Right hindlimb (tissue), 1 donor: ENCODE measurements at regions not wholly inside any gene's neighbourhood (a gene's known extent, or its start where the extent isn't known, plus 50 kb on each side); places are given as distances from the start of the nearest gene placed in this dataset.
"Not testable (repeated sequence)": the region's sequence is repeated elsewhere in the genome, so short reads cannot be mapped to it uniquely, and the experiment has no call there.

Source experiments
- DNase-seq: peaks from one replicate; pipeline ENCODE4 v3.0.0-alpha.2; 2018

DNA sequence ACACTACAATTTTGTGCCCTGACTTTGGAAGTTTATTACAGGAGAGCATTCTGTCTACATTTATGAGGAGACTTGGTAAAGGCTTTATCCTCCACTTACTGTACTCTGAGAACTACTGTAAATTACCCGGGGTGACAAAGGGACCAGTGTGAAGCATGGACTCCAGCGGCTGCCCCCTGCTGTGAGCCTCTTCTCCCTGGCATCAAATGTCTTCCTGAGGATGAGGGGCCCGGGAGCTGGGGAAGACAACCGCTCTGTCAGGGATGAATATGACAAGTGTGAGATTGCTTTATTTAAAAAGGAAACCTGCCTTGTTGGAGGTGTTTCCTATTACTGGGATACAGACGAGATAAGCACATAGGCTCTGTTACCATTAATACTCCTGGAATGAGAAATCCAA lies 714.8 kb downstream of the CCSER2 start:
- DNase-seq, result no peak

DNA sequence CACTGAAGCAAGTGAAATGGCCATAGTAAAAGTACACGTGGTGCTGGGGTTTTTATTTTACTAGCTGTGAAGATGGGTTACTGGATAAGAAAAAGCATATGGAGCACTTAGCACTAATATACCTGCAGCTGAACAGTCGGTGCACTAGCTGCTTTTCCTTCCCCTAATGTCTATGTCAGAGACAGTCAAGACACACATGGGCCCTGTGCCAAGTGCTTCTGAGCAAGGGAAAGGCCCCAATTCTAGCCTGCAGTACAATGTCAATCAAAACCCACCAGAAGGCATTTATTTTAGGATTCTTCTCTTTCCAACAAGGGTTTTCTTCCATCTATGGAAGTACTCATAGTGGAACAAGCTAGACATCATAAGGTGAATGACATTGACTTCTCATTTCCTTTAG lies 716.7 kb downstream of the CCSER2 start:
- no peak for DNase-seq

DNA sequence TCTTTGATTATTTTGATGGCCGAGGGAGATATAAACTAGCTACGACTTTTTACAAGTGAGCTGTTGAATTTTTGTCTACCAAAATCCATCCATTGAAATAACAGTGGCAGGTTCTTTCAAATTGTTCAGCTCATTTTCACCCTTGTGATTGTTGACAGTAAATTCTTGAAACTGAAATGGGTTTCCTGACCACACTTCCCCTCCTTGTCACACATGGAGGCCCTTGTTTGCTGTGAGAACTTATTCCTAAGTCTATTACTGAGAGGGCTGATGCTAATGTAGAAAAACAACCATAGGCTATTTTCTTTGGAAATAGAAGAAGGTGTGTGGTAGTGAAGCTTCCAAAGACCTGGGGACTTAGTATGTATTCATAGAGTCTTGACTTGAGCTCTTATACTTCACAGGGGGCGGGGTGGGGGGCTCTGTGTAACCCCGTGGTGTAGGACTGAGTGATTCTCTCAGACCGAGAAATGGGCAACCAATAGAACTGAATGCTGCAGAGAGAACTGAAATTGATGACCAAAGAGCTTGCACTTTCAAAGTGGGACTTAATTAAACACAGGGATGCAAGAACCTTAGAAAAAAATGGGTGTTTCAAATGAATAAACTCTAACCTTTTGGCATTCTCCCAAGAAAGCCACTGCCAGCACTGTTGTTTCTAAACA lies 718.9 kb downstream of the CCSER2 start:
- DNase-seq, result no peak

DNA sequence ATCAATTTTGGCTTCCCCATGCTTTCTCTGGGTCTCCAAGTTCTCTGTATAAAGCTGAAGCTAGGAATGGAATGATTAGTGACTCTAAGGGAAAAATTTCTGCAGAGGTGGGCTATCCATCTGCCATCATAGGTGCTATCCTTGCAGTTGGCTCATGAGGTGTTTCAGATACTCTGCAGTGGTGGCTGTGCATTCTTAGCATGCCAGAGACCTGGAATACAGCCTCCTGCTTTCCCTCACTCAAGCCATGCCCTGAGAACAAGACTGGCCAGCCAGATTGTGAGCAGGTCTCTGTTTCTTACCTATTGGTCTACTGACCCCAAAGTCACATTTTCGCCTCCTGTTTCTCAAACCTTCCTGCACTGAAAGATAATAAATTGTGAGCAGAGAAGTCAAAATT lies 719.6 kb downstream of the CCSER2 start:
- no peak for DNase-seq

DNA sequence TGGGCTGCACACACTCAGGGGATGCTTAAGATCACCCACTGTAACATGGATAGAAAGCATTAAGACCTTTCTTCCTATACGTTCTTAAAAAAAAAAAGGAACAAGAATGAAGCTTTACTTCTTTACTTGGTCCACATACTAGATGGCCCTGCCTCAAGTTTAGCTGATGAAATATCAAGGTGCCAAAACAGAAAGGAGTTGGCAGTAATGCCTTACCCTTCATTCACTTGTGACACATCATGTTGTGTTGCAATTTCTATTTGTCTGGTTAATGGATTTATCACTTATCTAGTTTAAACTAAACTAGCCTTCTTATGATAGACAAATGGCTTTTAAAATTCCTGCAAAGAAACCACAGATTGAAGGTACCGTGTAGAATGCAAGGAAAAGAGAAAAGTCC lies 720.3 kb downstream of the CCSER2 start:
- no peak for DNase-seq

DNA sequence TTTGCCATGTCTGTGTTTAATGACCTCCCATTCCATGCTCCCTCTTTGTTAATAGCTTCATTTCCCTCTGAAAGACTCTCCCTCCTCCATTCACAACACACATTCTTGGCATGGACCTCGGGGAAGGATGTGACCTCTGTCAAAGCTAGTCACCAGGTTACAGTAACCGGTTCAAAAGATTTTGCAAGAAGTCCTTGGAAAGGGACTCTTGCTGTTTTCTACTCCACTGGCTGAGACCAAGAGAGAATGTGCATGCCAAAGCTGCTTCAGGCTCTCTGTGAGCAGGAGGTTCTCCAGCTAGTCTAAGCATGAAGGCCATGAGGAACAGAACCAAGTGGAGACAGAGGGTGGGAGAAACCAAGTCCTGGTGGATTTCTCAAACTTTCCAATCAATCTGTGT lies 732.6 kb downstream of the CCSER2 start:
- no peak for DNase-seq

DNA sequence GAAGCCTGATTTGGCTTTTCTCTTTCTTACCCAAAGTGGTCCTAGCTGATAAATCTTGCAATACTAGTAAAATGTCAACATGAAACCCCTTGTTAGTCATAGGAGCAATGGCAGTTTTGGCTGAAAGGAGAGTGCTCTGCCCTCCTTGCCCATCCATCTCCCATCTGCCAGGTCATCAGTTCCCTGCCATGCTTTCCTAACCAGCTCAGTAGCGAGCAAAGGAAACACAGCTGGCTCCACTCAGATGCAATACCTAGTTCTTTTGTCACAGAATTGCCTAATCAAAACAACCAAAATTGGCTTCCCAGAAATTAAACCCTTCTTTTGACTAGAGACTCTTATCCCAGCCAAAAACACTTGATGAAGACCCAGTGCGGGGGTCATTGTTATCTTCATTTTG lies 733.0 kb downstream of the CCSER2 start:
- no peak for DNase-seq

DNA sequence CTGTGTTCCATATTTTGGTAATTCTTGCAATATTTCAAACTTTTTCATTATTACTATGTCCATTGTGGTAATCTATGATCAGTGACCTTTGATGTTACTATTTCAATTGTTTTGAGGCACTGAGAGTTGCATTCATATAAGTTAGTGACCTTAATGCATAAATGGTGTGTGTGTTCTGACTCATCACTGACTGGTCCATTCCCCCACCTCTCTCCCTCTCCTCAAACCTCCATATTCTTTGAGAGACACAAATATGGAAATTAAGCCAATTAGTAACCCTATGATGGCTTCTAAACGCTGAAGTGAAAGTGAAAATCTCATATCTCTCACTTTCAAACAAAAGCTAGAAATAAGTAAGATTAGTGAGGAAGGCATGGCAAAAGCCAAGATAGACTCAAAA lies 739.6 kb downstream of the CCSER2 start:
- no peak for DNase-seq

DNA sequence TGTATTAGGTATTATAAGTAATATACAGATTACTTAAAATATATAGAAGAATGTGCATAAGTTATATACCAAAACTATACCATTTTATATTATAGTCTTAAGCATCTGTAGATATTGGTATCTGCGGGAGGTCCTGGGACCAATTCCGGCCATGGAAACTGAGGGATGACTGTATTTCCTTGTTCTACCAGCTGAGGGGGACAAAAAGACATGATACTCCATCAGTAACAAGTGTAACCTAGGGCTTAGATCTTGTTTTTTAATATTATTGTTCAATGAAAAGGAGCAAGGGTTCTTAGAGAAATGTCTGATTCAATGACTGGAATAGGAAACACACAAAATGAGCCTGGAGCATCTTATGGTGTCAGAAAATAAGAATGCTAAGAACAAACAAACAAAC lies 752.5 kb downstream of the CCSER2 start:
- DNase-seq, result no peak

DNA sequence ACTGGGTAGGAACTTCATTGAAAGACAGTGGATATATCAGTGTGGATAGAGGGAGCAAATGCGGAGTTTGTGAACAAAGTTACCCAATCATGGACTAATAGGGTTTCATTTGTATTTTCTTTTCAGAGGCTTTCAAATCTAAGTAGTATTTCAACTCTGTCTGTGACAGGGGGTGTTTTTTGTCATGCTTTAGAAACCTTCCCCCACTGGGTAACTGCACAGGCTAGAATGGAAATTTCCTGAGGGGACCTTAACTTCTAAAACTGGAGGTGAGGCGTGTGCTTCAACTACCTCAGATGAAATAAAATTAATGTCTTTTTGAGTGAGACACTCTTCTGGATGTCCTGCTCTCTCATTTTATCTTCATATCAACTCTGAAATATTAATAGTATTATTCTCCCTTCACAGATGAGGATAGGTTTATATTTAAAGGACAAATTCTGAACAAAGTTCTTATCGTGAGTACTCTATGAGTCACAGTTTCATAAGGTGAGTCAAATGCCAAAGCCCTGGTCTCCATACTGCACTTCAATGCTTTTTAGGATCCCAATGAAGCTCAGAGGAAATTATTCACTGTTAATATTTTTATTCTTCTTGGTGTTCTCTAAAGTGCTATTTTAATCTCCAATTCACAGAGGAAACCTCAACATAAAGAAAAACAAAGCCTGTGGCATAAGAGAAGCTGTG lies 770.6 kb downstream of the CCSER2 start:
- DNase-seq, result no peak

DNA sequence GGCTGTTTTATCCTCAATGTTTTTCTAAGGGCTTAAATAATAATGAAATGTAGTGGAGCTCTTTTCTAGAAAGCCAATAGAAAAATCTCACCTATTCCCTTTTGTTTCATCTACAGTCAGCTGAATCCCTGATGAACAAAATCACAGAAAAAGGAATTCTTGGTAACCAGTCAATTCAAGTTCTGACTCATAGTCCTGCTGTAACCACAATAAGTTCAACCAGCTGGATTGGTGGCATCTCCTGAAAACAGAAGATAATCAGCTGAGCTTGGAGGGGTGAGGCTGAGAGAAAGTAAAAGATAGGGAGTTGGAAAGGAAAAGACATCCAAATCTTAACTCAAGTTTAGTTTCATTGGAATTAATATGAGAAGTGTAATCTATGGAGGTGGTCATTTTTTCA lies 772.1 kb downstream of the CCSER2 start:
- no peak for DNase-seq

DNA sequence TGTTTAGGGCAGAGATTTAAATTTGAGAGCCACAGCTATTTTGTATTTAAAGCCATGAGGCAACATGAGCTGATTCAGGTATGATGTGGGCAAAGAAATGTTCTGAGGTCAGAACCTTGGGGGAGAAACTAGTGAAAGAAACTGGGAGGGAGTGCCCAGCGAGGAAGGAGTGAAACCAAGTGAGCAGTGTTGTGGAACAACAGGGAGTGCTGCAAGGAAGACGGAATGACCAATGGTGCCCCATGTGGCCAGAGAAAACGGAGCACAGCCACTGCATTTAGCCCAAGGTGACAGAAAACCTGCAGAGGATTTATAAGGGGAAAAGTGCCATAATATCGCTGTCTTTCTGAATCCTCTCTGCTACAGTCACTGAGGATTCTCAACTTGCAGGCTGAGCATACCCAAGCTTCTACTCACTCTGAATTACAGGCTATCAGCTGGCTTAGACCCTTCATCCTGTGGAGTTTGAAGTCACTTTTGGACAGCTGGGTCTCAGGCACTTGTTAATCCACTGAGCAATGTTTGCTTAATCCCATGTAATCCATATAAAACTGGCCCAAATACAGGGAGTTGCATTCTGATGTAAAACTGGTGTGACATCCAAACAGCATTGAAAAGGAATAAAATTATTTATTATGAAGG lies 777.3 kb downstream of the CCSER2 start:
- no peak for DNase-seq

DNA sequence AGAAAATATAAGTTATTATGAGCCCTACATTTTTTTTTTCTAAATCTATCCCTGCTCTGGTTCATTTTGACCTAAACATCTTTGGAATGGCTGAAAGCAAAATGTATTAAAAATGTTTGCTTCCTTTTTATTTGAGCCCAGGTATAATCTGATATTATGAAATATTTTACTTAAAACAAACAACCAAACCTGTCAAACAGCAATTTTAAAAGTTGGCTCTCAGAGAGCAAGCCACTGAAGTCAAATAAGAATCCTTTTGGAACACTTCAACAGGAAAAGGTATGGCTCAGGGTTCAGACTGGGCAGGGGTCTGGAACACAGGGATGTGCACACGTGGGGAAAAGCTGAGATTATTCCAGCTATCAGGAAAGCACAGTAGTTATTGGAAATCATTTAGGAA lies 782.9 kb downstream of the CCSER2 start:
- DNase-seq, result no peak

DNA sequence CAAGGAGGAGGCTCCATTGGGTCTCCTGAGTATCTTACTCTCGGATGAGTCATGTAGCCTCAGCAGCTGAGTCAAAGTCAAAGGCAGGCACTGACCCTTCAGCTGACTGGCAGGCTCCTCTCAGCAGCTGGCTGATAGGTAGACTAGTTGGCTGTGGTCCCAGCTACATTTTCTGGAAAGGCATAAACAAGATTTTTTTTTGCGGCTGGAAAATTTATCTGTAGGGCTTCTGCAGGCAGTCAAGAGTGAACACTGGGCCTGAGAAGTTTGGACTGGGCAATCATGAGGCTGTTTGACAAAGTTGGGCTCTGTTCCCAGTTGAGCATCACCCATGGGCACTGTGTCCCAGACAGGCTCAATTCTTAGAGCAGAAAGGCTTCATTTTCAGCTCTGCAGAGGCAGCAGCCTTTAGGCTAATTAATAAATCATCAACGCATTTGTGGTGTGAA lies 796.2 kb downstream of the CCSER2 start:
- no peak for DNase-seq

DNA sequence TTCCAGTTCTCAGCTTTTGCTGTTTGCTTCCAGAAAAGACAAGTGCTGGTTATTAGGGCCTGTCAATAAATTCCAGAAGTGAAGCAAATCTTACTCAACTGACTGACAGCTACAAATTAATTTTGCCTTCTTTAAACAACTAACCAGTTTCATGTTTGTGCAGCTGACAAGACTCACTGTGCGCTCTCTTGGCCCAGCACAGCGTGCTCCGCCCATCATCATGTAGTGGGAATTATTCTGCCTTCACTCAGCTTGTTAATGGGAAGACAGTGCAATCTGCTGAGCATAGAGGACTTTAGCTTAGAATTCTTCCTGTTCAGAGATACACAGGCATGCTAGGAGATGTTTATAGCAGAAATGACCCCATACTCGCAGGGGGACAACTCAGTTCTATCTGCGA lies 808.9 kb downstream of the CCSER2 start:
- no peak for DNase-seq

DNA sequence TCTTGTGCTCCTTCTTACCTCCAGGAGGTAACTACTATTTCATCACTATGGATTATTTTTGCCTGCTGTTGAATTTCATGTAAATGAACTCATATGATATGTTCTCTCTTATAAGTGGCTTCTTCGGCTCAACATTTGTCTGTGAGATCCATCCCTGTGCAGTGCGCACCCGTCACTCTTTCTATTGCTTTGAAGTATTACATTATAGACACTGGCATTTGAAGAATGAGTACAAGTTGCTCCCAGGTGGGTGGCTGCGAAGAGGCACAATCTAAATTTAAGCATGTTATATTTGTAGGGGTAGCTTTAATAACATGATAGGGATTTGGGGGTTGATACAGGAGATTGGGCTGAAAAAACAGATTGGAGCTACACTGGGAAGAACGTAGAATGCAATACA lies 809.7 kb downstream of the CCSER2 start:
- no peak for DNase-seq

DNA sequence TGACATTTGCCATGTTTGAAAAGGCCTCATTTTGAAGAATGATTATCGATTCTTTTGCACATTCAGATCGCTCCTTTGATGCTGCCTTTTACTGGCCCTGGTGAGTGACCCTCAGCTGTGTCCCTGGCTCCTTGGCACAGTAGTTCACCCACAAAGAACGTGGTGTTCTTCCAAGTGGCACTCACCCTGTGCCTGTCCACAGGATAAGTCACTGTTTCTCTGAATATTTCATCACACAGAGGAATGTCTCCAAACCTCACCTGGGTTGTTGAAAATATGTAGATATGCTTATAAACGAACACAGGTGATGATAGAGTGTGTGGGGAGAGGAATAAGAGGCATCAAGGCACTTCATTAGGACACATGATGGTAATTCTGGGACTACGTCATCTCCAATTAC lies 810.7 kb downstream of the CCSER2 start:
- DNase-seq, result no peak

DNA sequence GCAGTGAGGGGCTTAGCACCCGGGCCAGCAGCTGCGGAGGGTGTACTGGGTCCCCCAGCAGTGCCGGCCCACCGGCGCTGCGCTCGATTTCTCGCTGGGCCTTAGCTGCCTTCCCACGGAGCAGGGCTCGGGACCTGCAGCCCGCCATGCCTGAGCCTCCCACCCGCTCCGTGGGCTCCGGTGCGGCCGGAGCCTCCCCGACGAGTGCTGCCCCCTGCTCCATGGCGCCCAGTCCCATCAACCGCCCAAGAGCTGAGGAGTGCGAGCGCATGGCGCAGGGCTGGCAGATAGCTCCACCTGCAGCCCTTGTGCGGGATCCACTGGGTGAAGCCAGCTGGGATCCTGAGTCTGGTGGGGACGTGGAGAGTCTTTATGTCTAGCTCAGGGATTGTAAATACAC lies 813.1 kb downstream of the CCSER2 start:
- DNase-seq, result not testable (repeated sequence)

DNA sequence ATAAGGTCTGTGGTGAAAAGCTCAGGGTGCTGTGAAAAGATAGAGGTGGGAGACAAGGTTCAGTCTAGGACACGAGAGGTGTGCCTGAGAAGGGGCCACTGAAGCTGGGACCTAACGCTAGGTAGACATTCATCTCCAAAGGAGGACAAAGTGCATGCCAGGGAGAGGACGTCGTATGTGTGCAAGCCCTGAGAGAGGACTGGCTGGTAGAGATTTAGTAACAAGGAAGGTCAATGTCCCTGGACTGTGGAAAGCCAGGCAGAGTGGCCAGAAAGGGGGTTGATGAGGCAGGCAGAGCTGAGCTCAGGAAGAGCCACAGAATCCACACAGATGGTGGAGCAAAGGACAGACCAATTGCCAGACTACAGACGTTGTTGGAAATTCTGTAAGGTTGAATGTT lies 817.6 kb downstream of the CCSER2 start:
- no peak for DNase-seq

DNA sequence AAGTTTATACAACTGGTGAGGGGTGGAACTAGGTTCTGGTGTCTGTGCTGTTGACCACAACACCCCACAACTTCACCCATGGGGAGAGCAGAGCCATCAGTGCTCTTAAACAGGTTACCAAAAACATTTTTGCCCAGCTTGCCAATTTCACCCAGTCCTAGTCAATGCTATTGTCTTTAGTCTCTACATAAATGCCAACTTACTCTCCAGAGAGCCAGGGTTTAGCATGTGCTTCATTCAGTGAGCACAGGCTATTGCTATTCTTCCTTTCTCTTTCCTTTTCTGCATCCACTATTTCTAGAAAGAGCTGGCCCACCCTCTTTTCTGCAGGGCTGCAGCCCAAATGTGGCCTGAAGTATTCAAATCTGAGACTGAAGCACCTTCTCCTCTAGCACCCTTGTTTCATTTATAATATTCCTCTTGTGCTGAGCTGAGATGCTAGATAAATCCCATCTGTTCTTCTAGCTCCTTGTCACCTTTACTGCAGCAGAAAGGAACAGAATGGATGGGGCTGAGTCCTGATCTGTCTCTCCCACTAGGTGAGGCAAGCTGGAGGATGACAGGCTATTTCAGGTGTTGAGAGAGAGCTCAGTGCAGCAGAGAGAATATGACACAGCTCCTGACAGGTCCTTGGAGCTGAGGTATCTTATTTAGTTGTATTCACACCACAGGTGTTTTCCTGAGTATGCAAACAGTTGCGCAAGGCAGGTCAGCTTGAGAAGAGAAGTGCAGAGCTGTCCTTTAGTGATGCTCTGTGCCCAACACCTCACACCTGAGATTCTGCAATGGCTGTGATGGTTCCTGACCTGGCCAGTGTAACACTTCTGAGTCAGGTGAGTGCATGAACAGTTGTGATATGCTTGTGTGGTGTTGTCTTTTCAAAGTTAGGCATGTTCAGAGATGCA lies 819.2 kb downstream of the CCSER2 start:
- no peak for DNase-seq

DNA sequence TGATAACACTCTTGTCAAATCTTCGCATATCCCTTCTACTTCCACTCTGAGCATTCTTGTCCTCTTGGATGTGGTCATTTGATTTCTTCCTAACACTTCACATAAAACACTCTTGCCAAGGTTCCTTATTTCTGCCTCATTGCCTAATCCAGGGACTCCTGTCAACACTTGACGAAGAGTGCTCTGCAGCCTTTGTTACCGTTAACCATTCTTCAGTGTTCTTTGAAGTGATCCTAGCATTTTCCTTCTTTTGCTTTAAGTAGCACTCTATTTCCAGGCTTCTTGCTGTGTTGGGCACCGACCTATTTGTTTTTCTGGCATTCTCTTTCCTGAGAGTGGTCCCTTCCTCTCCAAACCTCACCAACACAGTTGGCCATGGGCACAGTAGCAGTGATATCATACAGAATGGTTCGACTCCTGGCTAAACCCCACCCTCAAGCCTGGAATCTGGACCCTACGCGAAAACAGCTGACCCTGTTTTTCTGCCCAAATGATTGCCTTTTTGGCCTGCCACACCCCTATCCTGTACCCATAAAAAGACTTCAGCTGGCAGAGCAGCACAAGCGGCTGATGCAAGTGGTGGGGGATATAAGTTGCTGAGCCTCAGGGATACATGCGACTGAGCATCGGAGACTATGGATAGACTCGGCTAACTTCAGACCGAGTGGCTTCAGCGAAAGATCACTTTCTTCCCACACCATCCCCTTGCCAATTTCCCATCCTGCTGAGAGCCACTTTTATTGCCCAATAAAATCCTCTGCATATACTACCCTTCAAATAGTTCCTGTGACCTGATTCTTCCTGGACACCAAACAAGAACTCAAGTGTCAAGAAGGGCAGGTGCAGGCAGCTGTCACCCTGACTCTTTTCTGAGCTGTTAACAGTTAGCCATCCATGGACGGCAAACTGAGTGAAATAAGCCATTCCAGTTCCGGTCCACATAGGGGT lies 820.6 kb downstream of the CCSER2 start:
- DNase-seq, result no peak

DNA sequence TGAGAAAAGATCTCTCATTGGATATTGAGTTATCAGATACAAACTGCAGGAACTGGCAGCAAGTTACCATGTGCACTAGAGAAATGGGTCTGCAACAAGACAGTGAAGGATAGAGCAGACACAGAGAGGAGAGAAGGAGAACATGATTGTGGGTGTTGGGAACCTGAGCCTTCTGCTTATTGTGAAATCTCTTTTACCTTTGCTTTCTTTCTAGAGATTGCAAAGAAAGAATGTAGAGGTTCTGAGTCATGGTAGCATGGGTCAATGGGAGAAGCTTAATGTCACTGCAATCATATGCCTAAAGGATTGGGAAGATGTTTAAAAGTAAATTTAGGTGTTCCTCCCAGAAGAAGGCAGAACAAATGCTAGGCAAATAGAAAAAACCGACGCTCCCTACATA lies 821.4 kb downstream of the CCSER2 start:
- DNase-seq, result no peak
